HG03097 (cell line): ENCODE measurements at regions not wholly inside any gene's neighbourhood (a gene's known extent, or its start where the extent isn't known, plus 50 kb on each side); places are given as distances from the start of the nearest gene placed in this dataset.

Experiments
- ATAC-seq: cut with Tn5 transposase; IDR thresholded peaks from one replicate; pipeline ENCODE4 v1.9.1; 2021; ENCODE audit not compliant: unreplicated experiment, low FRiP score

DNA sequence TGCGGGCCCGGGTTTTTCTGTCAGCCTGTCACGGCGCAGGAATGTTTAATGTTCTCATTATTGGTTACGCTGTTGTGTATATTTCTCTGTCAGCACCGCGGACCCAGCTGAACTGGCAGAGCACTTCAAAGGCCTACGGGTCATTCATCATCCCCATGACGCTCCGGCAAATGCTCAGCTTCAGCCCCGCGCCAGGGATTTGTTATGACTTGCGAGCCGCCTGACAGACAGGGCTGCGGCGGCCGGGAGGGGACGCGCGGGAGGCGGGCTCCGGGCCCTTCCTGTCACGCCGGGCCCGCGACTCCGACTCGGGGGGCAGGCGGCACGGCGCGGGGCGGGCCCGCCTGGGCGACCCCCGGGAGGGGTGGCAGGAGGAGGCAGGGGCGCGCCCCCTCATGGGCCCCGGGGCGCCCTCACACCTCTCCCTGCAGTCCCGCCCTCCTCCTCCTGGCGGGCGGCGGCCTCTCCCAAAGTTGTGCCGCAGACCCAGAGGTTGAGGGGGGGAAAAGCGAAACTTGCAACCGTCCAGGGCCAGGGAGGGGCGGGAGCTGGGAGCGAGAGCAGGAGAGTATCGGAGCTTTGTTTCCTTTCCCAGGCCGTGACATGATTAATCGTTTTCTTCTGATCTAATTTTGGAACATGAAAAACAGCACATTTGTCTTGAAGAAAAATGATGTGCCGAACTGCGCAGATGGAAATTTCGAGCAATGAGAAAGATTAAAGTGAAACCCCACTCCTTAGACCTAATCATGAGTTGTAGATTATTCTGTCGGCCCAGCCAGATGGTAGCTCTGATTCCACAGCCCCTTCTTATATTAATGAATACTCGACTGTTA, 59.3 kb upstream of the COMTD1 start:
- ATAC-seq, result no peak

DNA sequence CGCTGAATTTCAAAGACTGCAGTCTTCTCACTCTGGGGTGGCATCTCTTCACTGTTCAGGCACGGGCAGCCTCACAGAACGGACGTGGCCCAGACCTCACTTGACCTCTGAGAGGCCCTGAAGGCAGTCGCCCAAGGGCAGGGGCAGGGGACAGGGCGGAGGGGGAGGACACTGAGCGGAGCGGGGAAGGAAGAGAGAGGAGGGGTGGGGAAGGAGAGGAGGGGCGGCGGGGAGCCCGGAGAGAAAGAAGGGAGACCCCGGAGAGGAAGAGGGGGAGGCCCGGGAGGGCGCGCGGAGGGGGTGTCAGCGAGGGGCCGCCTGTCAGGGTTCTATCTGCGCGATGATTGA, 58.7 kb upstream of the COMTD1 start:
- no peak for ATAC-seq

DNA sequence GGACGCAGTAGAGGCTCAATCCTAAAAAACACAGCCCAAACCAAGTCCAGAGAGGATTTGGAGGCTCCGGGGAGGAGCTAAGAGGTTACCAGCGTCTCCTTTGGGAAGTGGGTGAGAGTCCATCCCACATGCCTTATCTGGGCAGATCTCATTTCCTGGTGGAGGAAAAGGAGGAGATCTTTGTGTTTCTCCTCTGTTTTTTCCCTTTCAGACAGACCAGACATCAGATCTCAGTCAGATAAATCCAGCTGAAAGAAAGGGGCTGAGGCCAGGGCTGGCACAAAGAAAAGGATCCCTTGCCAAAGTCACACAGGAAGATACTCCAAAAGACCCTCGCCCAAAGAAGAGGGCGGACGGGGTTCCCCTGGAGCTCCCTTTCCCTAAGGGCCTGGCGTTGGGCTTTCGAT, 58.3 kb upstream of the COMTD1 start:
- ATAC-seq, result no peak

DNA sequence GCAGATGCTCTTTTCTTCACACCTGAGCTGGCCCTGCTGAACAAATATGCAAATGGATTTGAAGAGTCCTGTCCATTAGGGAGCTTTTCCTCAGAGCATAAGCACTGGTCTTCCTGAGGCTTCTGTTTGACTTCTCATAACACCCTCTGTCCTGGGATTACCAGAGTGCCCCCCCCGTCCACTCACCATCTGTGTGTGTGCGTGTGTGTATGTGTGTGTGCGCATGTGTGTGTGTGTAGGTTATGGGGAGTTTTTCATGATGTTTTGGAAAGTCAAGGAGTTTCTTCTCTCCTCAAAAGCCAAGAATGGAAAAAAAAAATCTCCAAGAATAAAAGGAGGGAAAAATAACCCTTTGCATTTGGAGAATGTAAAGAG, 57.7 kb upstream of the COMTD1 start:
- no peak for ATAC-seq

DNA sequence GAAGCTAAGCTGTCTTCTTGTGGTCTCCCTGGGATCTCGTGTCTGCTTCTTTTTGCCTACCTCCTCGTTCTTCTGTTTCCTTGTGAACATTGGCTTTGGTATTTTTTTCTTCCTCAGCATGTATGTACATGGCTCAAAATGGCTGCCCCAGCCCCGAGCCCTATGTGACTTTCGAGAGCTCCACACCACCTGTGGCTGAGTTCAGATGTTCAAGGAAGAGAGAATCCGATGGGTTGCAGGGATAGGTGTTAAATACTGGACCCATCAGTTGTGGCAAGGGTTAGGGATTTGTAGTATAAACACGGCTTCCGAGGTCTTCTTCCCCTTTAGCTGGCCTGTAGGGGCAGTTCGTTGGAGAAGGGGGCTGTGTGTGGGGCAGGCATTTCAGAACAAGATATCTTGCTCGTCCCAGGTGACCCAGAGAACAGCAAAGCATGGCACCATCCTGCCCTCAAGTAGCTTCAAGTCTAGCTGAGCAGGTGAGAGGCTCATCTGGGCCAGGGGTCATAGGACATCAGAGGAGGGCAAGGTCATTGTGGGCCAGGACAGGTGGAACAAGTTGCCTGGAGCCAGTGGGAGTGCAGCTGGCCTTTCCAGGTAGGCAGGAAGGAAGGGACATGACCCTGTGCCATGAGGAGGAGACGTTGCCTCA, 57.2 kb upstream of the COMTD1 start:
- no peak for ATAC-seq

DNA sequence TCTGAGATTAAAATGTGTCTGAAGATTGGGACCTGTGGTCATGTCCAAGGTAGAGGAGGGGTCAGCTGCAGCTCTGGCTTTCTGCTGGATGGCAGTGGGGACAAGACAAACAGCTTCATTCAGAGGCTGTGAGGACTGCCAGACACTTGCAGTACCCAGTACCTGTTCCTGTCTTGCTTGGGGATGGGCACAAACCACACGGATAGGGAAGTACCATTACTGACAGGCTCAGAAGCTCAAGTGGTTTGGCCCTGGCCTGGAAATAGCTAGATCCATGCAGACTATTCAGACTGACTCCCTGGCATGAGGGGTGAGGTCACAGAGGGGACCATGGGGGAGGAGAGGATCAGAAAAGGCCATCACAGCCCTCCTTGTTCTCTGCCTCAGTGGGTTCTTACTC, 56.0 kb upstream of the COMTD1 start:
- no peak for ATAC-seq

DNA sequence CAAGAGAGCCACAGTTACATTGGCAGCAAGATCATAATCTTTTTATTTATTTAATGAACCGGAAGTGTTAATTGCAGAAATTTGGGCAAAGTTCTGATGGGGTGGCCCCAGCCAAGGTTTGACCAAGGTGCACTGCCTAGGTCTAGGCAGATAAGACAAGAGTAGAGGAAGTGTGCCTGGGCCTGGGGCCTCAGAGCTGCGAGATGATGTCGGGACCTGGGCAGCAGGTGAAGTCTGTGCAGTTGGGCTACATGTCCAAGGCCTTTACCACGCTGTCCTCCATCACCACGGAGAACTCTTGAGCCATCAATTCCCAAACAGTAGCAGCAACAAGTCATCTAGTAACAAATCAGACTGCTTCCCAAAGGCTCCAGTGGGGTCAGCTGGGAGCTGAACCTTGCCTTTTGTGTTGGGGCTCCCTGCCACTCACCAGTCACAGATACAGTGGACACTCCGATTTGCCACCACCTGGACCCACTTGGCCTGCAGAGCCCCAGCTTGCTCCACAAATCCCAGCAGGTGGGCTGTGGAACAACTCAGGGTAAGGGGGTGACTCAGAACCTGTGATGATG, 52.5 kb upstream of the COMTD1 start:
- no peak for ATAC-seq

DNA sequence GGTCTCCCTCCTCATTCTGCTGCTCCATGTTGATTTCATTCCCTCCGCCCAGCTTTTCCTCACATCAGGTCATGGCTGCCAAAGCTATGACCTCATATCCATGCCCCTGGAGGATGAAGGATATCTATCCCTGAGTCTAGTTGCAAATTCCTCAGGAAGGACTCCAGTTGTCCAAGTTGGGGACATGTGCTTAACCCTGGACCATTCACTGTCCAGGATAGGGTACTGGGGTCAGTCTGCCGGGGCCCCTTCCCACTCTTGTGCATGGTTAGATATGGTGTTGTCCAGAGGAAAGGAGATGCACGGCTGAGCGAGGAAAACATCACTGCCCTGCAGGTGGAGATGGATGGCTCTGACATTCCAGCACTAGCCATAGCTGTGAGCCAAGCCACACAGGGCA, 51.9 kb upstream of the COMTD1 start:
- ATAC-seq, result no peak

DNA sequence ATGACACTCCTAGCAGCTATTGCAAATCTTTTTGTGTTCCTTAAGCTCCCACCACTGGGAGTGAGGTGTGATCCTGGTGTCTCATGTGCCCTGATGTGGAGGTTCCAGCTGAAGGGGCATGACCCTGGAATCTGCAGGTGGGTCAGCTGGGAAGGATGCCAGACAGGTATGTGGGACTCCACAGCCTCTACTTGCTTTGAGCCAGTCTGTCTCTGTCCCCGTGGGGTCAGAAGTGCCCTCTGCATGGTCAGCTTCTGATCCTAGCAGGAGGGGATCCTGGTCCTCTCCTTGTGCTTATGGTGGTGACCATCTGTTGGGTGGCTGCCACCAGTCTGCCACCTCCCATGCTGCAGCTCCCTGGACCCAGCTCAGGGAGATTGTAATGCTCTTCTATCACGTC, 51.1 kb upstream of the COMTD1 start:
- no peak for ATAC-seq
